ENCODE measurements at regions not wholly inside any gene's neighbourhood (a gene's known extent, or its start where the extent isn't known, plus 50 kb on each side); places are given as distances from the start of the nearest gene placed in this dataset.

DNA sequence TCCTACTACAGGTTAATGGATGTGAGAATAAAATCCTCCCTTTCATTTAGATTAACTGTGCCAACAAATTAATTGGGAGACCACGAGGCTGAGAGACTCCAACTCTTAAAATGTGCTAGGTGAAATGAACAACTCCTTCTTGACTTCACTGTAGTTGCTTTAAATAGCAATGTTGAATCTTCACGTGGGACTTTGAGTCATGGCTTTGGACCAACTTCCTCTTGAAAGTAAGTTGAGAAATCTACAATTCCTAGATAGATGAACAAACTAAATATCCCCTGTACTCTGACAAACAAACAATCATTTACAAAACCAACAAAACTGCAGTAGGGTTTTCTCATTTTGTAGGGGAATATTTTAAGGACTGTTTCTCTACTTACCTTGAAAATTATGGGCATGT lies 291.9 kb upstream of the SPRED2 start:
- TF ChIP-seq, protein P1, sequence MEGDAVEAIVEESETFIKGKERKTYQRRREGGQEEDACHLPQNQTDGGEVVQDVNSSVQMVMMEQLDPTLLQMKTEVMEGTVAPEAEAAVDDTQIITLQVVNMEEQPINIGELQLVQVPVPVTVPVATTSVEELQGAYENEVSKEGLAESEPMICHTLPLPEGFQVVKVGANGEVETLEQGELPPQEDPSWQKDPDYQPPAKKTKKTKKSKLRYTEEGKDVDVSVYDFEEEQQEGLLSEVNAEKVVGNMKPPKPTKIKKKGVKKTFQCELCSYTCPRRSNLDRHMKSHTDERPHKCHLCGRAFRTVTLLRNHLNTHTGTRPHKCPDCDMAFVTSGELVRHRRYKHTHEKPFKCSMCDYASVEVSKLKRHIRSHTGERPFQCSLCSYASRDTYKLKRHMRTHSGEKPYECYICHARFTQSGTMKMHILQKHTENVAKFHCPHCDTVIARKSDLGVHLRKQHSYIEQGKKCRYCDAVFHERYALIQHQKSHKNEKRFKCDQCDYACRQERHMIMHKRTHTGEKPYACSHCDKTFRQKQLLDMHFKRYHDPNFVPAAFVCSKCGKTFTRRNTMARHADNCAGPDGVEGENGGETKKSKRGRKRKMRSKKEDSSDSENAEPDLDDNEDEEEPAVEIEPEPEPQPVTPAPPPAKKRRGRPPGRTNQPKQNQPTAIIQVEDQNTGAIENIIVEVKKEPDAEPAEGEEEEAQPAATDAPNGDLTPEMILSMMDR (IDR thresholded peaks at IDR 0.05) = no peak
- TF ChIP-seq POLR2A (IDR thresholded peaks at IDR 0.05) = no peak

Measured in Peyer's patch (tissue), 4 donors.